Sigmoid colon (tissue), 4 donors: ENCODE measurements at regions not wholly inside any gene's neighbourhood (a gene's known extent, or its start where the extent isn't known, plus 50 kb on each side); places are given as distances from the start of the nearest gene placed in this dataset.

Experiments
- CTCF ChIP-seq, 4 experiments: fragments of 450-650 bp in 3 of 4; fragments of 200-600 bp in 1 of 4; IDR thresholded peaks; one replicate each; pipeline ENCODE4 v1.5.1; 2016 to 2019; ENCODE audit warnings: antibody characterized with exemption in 4 of 4, mild to moderate bottlenecking in 3 of 4, moderate library complexity in 2 of 4
- EP300 ChIP-seq, 4 donors: sonication (generic); formaldehyde crosslinking; IDR thresholded peaks; one replicate each; pipeline ENCODE4 v1.6.1; 2017; ENCODE audit warnings: antibody characterized with exemption in 4 of 4
- POLR2A ChIP-seq, 2 donors: fragments of 450-650 bp; IDR thresholded peaks; one replicate each; pipeline ENCODE4 v1.6.1; 2016; ENCODE audit warnings: antibody characterized with exemption in 2 of 2, mild to moderate bottlenecking in 2 of 2, moderate library complexity in 2 of 2
- POLR2AphosphoS5 ChIP-seq, 4 donors: sonication (generic); formaldehyde crosslinking; IDR thresholded peaks; one replicate each; pipeline ENCODE4 v1.6.1; 2017; ENCODE audit warnings: antibody characterized with exemption in 4 of 4

- TF ChIP-seq POLR2A (IDR thresholded peaks at IDR 0.05): no peak
- TF ChIP-seq CTCF (IDR thresholded peaks at IDR 0.05): no peak
- TF ChIP-seq POLR2AphosphoS5 (IDR thresholded peaks at IDR 0.05): no peak
- TF ChIP-seq EP300 (IDR thresholded peaks at IDR 0.05): no peak
Observed at GRCh38 chr16:86679490-86679889, 101.1 kb downstream of the FOXL1 start.
